SK-N-SH treated with all-trans-retinoic acid at 6 μM for 48 hours (cell line): ENCODE measurements at regions not wholly inside any gene's neighbourhood (a gene's known extent, or its start where the extent isn't known, plus 50 kb on each side); places are given as distances from the start of the nearest gene placed in this dataset.

Experiments used
- ATAC-seq: fragments of 200-7000 bp; cut with Tn5 transposase; 3 replicates; pipeline ENCODE4 v1.9.1; 2020; ENCODE audit warnings: mild to moderate bottlenecking, moderate library complexity
- ARNTL ChIP-seq: fragments of 450-650 bp; formaldehyde crosslinking; IDR thresholded peaks from 2 replicates; pipeline ENCODE4 v1.5.0; 2020; ENCODE audit warnings: low read depth, mild to moderate bottlenecking, moderate library complexity, borderline replicate concordance
- BACH2 ChIP-seq: fragments of 250-450 bp; sonication (Bioruptor Pico); IDR thresholded peaks from 2 replicates; pipeline ENCODE4 v1.9.0; 2021; ENCODE audit warnings: mild to moderate bottlenecking, borderline replicate concordance
- CSDC2 ChIP-seq: fragments of 250-450 bp; sonication (Bioruptor Pico); IDR thresholded peaks from 2 replicates; pipeline ENCODE4 v1.5.0; 2020; ENCODE audit warnings: mild to moderate bottlenecking, moderate library complexity
- CSRNP3 ChIP-seq: fragments of 250-450 bp; sonication (Bioruptor Pico); IDR thresholded peaks from 2 replicates; pipeline ENCODE4 v1.5.1; 2021; ENCODE audit warnings: mild to moderate bottlenecking, moderate library complexity
- ESRRG ChIP-seq: fragments of 250-450 bp; sonication (Bioruptor Pico); IDR thresholded peaks from 2 replicates; pipeline ENCODE4 v1.6.1; 2021; ENCODE audit warnings: mild to moderate bottlenecking
- GLIS3 ChIP-seq: fragments of 250-450 bp; sonication (Bioruptor Pico); IDR thresholded peaks from 2 replicates; pipeline ENCODE4 v1.5.0; 2020; ENCODE audit warnings: mild to moderate bottlenecking, moderate library complexity
- ISL1 ChIP-seq: fragments of 250-450 bp; sonication (Bioruptor Pico); IDR thresholded peaks from 2 replicates; pipeline ENCODE4 v2.1.2; 2022; ENCODE audit warnings: mild to moderate bottlenecking, moderate library complexity
- OSR1 ChIP-seq: fragments of 250-450 bp; sonication (Bioruptor Pico); IDR thresholded peaks from 2 replicates; pipeline ENCODE4 v1.8.0; 2022; ENCODE audit warnings: moderate library complexity, mild to moderate bottlenecking, inconsistent platforms
- PATZ1 ChIP-seq: fragments of 250-450 bp; sonication (Bioruptor Pico); IDR thresholded peaks from 2 replicates; pipeline ENCODE4 v1.8.0; 2020; ENCODE audit warnings: mild to moderate bottlenecking, moderate library complexity, borderline replicate concordance
- PPARA ChIP-seq: fragments of 250-450 bp; sonication (Bioruptor Pico); IDR thresholded peaks from 2 replicates; pipeline ENCODE4 v1.5.0; 2020; ENCODE audit warnings: mild to moderate bottlenecking, borderline replicate concordance
- RARB ChIP-seq: fragments of 250-450 bp; sonication (Bioruptor Pico); IDR thresholded peaks from 2 replicates; pipeline ENCODE4 v1.8.0; 2021; ENCODE audit warnings: mild to moderate bottlenecking, moderate library complexity
- SNAI2 ChIP-seq: fragments of 250-450 bp; sonication (Bioruptor Pico); IDR thresholded peaks from 2 replicates; pipeline ENCODE4 v1.5.0; 2020; ENCODE audit warnings: mild to moderate bottlenecking, moderate library complexity
- TCF4 ChIP-seq: fragments of 250-450 bp; sonication (Bioruptor Pico); IDR thresholded peaks from 2 replicates; pipeline ENCODE4 v1.8.0; 2021; ENCODE audit warnings: mild to moderate bottlenecking, moderate library complexity, borderline replicate concordance
- TOX ChIP-seq: fragments of 250-450 bp; sonication (Bioruptor Pico); IDR thresholded peaks from 2 replicates; pipeline ENCODE4 v1.8.0; 2021; ENCODE audit warnings: mild to moderate bottlenecking, moderate library complexity, borderline replicate concordance
- TSHZ2 ChIP-seq: fragments of 250-450 bp; sonication (Bioruptor Pico); IDR thresholded peaks from 2 replicates; pipeline ENCODE4 v1.5.0; 2020; ENCODE audit warnings: mild to moderate bottlenecking, moderate library complexity
- ZC3H10 ChIP-seq: fragments of 250-450 bp; sonication (Bioruptor Pico); IDR thresholded peaks from 2 replicates; pipeline ENCODE4 v1.5.1; 2021; ENCODE audit warnings: mild to moderate bottlenecking, moderate library complexity
- ZFP3 ChIP-seq: fragments of 250-450 bp; sonication (Bioruptor Pico); IDR thresholded peaks from 2 replicates; pipeline ENCODE4 v1.5.0; 2020; ENCODE audit warnings: mild to moderate bottlenecking, moderate library complexity
- ZFP30 ChIP-seq: fragments of 450-650 bp; formaldehyde crosslinking; IDR thresholded peaks from 2 replicates; pipeline ENCODE4 v1.5.0; 2022; ENCODE audit warnings: mild to moderate bottlenecking, moderate library complexity
- ZNF565 ChIP-seq: fragments of 450-650 bp; formaldehyde crosslinking; conservative IDR thresholded peaks from 2 replicates; pipeline ENCODE4 v1.5.0; 2020; ENCODE audit warnings: low read depth, mild to moderate bottlenecking, moderate library complexity
- ZNF70 ChIP-seq: fragments of 450-650 bp; formaldehyde crosslinking; IDR thresholded peaks from 2 replicates; pipeline ENCODE4 v1.5.0; 2020; ENCODE audit warnings: mild to moderate bottlenecking, moderate library complexity
- TF ChIP-seq, protein P1 (sequence below): fragments of 250-450 bp; sonication (Bioruptor Pico); IDR thresholded peaks from 2 replicates; pipeline ENCODE4 v1.8.0; 2021; ENCODE audit warnings: low read depth, mild to moderate bottlenecking, moderate library complexity, borderline replicate concordance

- ATAC-seq: no peak
- TF ChIP-seq ZC3H10 (CRISPR knock-in tag) (no peak), SNAI2 (CRISPR knock-in tag) (no peak)
These were observed 188.4 kb upstream of the PRDM9 start for GRCh38 chr5:23318960-23319359.

DNA sequence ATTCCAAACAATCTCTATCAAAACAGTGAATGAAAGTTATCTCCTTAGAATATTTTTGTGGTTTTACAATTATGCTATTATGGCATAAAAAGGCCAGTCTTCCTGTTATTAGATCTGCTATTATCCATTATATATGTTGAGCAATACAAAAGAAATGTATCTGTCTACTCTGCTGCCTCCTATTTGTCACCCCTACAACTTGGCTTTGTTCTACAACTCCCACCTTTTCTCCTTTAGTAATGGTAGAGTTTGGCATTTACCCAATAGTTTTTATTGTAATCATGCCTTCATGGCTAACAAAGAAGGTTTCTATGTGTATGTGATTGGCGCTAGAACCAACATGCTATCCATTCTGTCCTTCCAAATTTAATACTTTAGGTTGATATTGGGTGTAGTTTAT is 189.2 kb upstream of the PRDM9 start:
- ATAC-seq: no peak
- TF ChIP-seq CSDC2 (CRISPR knock-in tag) (no peak), ZNF565 (CRISPR knock-in tag) (no peak), RARB (no peak), GLIS3 (CRISPR knock-in tag) (no peak), ZFP30 (no peak), PATZ1 (CRISPR knock-in tag) (no peak), ZC3H10 (CRISPR knock-in tag) (no peak), OSR1 (no peak), ESRRG (no peak), SNAI2 (CRISPR knock-in tag) (no peak), ISL1 (CRISPR knock-in tag) (no peak), ZNF70 (CRISPR knock-in tag) (no peak), ARNTL (no peak), TCF4 (CRISPR knock-in tag) (no peak), TSHZ2 (CRISPR knock-in tag) (no peak)
- TF ChIP-seq, protein P1, sequence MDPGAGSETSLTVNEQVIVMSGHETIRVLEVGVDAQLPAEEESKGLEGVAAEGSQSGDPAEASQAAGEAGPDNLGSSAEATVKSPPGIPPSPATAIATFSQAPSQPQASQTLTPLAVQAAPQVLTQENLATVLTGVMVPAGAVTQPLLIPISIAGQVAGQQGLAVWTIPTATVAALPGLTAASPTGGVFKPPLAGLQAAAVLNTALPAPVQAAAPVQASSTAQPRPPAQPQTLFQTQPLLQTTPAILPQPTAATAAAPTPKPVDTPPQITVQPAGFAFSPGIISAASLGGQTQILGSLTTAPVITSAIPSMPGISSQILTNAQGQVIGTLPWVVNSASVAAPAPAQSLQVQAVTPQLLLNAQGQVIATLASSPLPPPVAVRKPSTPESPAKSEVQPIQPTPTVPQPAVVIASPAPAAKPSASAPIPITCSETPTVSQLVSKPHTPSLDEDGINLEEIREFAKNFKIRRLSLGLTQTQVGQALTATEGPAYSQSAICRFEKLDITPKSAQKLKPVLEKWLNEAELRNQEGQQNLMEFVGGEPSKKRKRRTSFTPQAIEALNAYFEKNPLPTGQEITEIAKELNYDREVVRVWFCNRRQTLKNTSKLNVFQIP (CRISPR knock-in tag): no peak

GRCh38 chr5:23316060-23316591 is 191.3 kb upstream of the PRDM9 start:
- no peak for ATAC-seq
- TF ChIP-seq ZC3H10 (CRISPR knock-in tag) (no peak), ISL1 (CRISPR knock-in tag) (no peak), ZFP3 (CRISPR knock-in tag) (no peak), TSHZ2 (CRISPR knock-in tag) (no peak), ZFP30 (no peak), PPARA (CRISPR knock-in tag) (no peak), TOX (CRISPR knock-in tag) (no peak), BACH2 (CRISPR knock-in tag) (no peak), ZNF565 (CRISPR knock-in tag) (no peak), TCF4 (CRISPR knock-in tag) (no peak), GLIS3 (CRISPR knock-in tag) (no peak), RARB (no peak), OSR1 (no peak), CSDC2 (CRISPR knock-in tag) (no peak), PATZ1 (CRISPR knock-in tag) (no peak), CSRNP3 (CRISPR knock-in tag) (no peak)
